ENCODE measurements at regions not wholly inside any gene's neighbourhood (a gene's known extent, or its start where the extent isn't known, plus 50 kb on each side); places are given as distances from the start of the nearest gene placed in this dataset.

DNA sequence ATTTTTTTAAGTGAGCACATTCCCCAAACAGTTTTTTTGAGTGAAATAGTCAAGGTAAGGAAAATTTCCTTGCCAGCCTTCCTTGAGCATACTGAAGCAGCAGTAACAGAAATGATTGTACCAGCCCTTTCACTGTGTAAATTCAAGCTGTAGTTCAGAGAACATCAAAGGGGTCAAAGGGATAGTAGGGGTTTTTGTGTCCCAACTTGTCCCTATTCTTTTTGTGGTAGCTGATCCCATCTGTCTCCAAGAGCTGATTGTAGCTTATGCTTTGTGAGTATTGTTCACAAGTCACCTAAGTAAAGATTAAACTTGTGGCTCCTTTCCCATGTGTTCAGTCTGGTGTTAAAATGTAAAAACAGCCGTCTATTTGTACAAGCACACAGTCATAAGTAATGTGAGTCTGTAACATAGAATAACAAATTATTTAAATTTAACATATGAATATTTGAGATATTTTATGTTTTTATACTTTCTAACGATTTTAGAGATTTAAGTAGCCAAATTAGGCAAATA is 185.0 kb downstream of the CENPW start:
- H3K36me3 Mint-ChIP-seq (ENCODE audit: low read depth), result no peaks in the 10 kb centered on the region
- Histone ChIP-seq H3K4me3 (no peak overlapping the region), H4K20me1 (replicated peaks; ENCODE audit: insufficient read depth) (no peaks in the 10 kb centered on the region), H3K4me1 (ENCODE audit: insufficient read depth) (no peaks in the 10 kb centered on the region), H3K4me2 (no peak overlapping the region), H3K27me3 (ENCODE audit: insufficient read depth) (no peaks in the 10 kb centered on the region), H3K9me2 (ENCODE audit: insufficient read depth) (no peaks in the 10 kb centered on the region), H2AFZ (no peak overlapping the region), H3K79me2 (replicated peaks; ENCODE audit: insufficient read depth) (no peaks in the 10 kb centered on the region), H3K27ac (ENCODE audit: low read depth) (no peak overlapping the region), H3F3A (replicated peaks; ENCODE audit: low read depth) (no peaks in the 10 kb centered on the region), H3K36me3 (ENCODE audit: insufficient read depth) (no peaks in the 10 kb centered on the region)
- H3K27ac Mint-ChIP-seq, result no peak overlapping the region
- TF ChIP-seq ZNF331 (CRISPR knock-in tag; IDR thresholded peaks at IDR 0.05; ENCODE audit: low read depth) (no peak), EZH2phosphoT487 (IDR thresholded peaks at IDR 0.05; ENCODE audit: unreplicated experiment) (no peak), CREB1 (CRISPR knock-in tag; IDR thresholded peaks at IDR 0.05; ENCODE audit: low read depth) (no peak), JUNB (IDR thresholded peaks at IDR 0.05; ENCODE audit: unreplicated experiment) (no peak), POLR2AphosphoS5 (IDR thresholded peaks at IDR 0.05; ENCODE audit: low read depth) (no peak), STAT1 (IDR thresholded peaks at IDR 0.05; ENCODE audit: unreplicated experiment) (no peak), NANOG (IDR thresholded peaks at IDR 0.05; ENCODE audit: borderline replicate concordance) (no peak), EZH2 (IDR thresholded peaks at IDR 0.05; ENCODE audit: low read depth, unreplicated experiment) (no peak), ZNF114 (CRISPR knock-in tag; IDR thresholded peaks at IDR 0.05) (no peak)
- TF ChIP-seq, protein P1, sequence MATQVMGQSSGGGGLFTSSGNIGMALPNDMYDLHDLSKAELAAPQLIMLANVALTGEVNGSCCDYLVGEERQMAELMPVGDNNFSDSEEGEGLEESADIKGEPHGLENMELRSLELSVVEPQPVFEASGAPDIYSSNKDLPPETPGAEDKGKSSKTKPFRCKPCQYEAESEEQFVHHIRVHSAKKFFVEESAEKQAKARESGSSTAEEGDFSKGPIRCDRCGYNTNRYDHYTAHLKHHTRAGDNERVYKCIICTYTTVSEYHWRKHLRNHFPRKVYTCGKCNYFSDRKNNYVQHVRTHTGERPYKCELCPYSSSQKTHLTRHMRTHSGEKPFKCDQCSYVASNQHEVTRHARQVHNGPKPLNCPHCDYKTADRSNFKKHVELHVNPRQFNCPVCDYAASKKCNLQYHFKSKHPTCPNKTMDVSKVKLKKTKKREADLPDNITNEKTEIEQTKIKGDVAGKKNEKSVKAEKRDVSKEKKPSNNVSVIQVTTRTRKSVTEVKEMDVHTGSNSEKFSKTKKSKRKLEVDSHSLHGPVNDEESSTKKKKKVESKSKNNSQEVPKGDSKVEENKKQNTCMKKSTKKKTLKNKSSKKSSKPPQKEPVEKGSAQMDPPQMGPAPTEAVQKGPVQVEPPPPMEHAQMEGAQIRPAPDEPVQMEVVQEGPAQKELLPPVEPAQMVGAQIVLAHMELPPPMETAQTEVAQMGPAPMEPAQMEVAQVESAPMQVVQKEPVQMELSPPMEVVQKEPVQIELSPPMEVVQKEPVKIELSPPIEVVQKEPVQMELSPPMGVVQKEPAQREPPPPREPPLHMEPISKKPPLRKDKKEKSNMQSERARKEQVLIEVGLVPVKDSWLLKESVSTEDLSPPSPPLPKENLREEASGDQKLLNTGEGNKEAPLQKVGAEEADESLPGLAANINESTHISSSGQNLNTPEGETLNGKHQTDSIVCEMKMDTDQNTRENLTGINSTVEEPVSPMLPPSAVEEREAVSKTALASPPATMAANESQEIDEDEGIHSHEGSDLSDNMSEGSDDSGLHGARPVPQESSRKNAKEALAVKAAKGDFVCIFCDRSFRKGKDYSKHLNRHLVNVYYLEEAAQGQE (IDR thresholded peaks at IDR 0.05; ENCODE audit: unreplicated experiment), result no peak
- TF ChIP-seq, protein P2, sequence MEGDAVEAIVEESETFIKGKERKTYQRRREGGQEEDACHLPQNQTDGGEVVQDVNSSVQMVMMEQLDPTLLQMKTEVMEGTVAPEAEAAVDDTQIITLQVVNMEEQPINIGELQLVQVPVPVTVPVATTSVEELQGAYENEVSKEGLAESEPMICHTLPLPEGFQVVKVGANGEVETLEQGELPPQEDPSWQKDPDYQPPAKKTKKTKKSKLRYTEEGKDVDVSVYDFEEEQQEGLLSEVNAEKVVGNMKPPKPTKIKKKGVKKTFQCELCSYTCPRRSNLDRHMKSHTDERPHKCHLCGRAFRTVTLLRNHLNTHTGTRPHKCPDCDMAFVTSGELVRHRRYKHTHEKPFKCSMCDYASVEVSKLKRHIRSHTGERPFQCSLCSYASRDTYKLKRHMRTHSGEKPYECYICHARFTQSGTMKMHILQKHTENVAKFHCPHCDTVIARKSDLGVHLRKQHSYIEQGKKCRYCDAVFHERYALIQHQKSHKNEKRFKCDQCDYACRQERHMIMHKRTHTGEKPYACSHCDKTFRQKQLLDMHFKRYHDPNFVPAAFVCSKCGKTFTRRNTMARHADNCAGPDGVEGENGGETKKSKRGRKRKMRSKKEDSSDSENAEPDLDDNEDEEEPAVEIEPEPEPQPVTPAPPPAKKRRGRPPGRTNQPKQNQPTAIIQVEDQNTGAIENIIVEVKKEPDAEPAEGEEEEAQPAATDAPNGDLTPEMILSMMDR (conservative IDR thresholded peaks at IDR 0.05; ENCODE audit: low read depth in 2 of 2), result no peak
- TF ChIP-seq, protein P3, sequence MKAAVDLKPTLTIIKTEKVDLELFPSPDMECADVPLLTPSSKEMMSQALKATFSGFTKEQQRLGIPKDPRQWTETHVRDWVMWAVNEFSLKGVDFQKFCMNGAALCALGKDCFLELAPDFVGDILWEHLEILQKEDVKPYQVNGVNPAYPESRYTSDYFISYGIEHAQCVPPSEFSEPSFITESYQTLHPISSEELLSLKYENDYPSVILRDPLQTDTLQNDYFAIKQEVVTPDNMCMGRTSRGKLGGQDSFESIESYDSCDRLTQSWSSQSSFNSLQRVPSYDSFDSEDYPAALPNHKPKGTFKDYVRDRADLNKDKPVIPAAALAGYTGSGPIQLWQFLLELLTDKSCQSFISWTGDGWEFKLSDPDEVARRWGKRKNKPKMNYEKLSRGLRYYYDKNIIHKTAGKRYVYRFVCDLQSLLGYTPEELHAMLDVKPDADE (IDR thresholded peaks at IDR 0.05), result no peak
- TF ChIP-seq, protein P4, sequence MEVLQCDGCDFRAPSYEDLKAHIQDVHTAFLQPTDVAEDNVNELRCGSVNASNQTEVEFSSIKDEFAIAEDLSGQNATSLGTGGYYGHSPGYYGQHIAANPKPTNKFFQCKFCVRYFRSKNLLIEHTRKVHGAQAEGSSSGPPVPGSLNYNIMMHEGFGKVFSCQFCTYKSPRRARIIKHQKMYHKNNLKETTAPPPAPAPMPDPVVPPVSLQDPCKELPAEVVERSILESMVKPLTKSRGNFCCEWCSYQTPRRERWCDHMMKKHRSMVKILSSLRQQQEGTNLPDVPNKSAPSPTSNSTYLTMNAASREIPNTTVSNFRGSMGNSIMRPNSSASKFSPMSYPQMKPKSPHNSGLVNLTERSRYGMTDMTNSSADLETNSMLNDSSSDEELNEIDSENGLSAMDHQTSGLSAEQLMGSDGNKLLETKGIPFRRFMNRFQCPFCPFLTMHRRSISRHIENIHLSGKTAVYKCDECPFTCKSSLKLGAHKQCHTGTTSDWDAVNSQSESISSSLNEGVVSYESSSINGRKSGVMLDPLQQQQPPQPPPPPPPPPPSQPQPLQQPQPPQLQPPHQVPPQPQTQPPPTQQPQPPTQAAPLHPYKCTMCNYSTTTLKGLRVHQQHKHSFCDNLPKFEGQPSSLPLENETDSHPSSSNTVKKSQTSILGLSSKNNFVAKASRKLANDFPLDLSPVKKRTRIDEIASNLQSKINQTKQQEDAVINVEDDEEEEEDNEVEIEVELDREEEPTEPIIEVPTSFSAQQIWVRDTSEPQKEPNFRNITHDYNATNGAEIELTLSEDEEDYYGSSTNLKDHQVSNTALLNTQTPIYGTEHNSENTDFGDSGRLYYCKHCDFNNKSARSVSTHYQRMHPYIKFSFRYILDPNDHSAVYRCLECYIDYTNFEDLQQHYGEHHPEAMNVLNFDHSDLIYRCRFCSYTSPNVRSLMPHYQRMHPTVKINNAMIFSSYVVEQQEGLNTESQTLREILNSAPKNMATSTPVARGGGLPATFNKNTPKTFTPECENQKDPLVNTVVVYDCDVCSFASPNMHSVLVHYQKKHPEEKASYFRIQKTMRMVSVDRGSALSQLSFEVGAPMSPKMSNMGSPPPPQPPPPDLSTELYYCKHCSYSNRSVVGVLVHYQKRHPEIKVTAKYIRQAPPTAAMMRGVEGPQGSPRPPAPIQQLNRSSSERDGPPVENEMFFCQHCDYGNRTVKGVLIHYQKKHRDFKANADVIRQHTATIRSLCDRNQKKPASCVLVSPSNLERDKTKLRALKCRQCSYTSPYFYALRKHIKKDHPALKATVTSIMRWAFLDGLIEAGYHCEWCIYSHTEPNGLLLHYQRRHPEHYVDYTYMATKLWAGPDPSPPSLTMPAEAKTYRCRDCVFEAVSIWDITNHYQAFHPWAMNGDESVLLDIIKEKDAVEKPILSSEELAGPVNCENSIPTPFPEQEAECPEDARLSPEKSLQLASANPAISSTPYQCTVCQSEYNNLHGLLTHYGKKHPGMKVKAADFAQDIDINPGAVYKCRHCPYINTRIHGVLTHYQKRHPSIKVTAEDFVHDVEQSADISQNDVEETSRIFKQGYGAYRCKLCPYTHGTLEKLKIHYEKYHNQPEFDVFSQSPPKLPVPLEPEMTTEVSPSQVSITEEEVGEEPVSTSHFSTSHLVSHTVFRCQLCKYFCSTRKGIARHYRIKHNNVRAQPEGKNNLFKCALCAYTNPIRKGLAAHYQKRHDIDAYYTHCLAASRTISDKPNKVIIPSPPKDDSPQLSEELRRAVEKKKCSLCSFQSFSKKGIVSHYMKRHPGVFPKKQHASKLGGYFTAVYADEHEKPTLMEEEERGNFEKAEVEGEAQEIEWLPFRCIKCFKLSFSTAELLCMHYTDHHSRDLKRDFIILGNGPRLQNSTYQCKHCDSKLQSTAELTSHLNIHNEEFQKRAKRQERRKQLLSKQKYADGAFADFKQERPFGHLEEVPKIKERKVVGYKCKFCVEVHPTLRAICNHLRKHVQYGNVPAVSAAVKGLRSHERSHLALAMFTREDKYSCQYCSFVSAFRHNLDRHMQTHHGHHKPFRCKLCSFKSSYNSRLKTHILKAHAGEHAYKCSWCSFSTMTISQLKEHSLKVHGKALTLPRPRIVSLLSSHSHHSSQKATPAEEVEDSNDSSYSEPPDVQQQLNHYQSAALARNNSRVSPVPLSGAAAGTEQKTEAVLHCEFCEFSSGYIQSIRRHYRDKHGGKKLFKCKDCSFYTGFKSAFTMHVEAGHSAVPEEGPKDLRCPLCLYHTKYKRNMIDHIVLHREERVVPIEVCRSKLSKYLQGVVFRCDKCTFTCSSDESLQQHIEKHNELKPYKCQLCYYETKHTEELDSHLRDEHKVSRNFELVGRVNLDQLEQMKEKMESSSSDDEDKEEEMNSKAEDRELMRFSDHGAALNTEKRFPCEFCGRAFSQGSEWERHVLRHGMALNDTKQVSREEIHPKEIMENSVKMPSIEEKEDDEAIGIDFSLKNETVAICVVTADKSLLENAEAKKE (CRISPR knock-in tag; IDR thresholded peaks at IDR 0.05), result no peak
- H3K9me3 Mint-ChIP-seq, result no peaks in the 10 kb centered on the region
- DNase-seq (ENCODE audit: low spot score) (no peak), ATAC-seq (no peak)
- H3K4me3 Mint-ChIP-seq, result no peak overlapping the region
- H3K4me1 Mint-ChIP-seq, result peaks cover 18% of the 10 kb centered on the region
- no peaks in the 10 kb centered on the region for H3K27me3 Mint-ChIP-seq (ENCODE audit: insufficient read depth, low read depth, poor library complexity)
